Keratinocyte (primary cell): ENCODE measurements at regions not wholly inside any gene's neighbourhood (a gene's known extent, or its start where the extent isn't known, plus 50 kb on each side); places are given as distances from the start of the nearest gene placed in this dataset.

Experiments
- DNase-seq: peaks from one replicate; pipeline ENCODE4 v3.0.0-alpha.2; 2011; ENCODE audit warnings: low read depth, missing footprints, low spot score
- FAIRE-seq: peaks from 2 replicates; lab custom pipeline; 2011; peaks lifted over from hg19 to GRCh38; lab: Jason Lieb, UNC
- H2AFZ ChIP-seq: 2 replicates; pipeline ENCODE4 v1.6.0; 2012; ENCODE audit warnings: low read length, control low read depth, inconsistent platforms; ENCODE audit not compliant: control insufficient read depth
- H3K27ac ChIP-seq: 2 replicates; pipeline ENCODE4 v1.5.1; 2011; ENCODE audit warnings: low read length; ENCODE audit not compliant: control insufficient read depth, insufficient read depth
- H3K27me3 ChIP-seq: 3 replicates; pipeline ENCODE4 v1.6.0; 2011; ENCODE audit warnings: low read length; ENCODE audit not compliant: control insufficient read depth, insufficient read depth; ENCODE audit errors: extremely low read depth
- H3K36me3 ChIP-seq, 2 experiments: 2 replicates in 1 of 2; 3 replicates in 1 of 2; pipeline ENCODE4 v1.5.1; 2011; ENCODE audit warnings: low read length in 2 of 2, mild to moderate bottlenecking in 1 of 2; ENCODE audit not compliant: control insufficient read depth in 2 of 2, insufficient read depth in 2 of 2; ENCODE audit errors: extremely low read depth in 1 of 2
- H3K4me1 ChIP-seq: 3 replicates; pipeline ENCODE4 v1.5.1; 2011; ENCODE audit warnings: low read length; ENCODE audit not compliant: control insufficient read depth, insufficient read depth; ENCODE audit errors: extremely low read depth
- H3K4me2 ChIP-seq: 3 replicates; pipeline ENCODE4 v1.6.0; 2011; ENCODE audit warnings: low read depth, low read length; ENCODE audit not compliant: control insufficient read depth, insufficient read depth; ENCODE audit errors: extremely low read depth
- H3K4me3 ChIP-seq, 3 experiments: fragments of 200-600 bp in 1 of 3; sonication (generic) in 1 of 3; 2 replicates in 2 of 3; 3 replicates in 1 of 3; pipeline ENCODE4 v1.5.1; 2011 to 2016; ENCODE audit warnings: low read length in 3 of 3, mild to moderate bottlenecking in 3 of 3, control low read depth in 2 of 3, inconsistent platforms in 1 of 3, low read depth in 1 of 3, mixed read lengths in 1 of 3, mixed run types in 1 of 3, moderate library complexity in 1 of 3; ENCODE audit not compliant: control insufficient read depth in 2 of 3, insufficient read depth in 2 of 3; ENCODE audit errors: extremely low read depth in 1 of 3
- H3K79me2 ChIP-seq: 2 replicates; pipeline ENCODE4 v1.6.0; 2012; ENCODE audit warnings: low read length; ENCODE audit not compliant: control insufficient read depth, insufficient read depth
- H3K9ac ChIP-seq: 3 replicates; pipeline ENCODE4 v1.6.0; 2011; ENCODE audit warnings: low read length; ENCODE audit not compliant: control insufficient read depth, insufficient read depth; ENCODE audit errors: extremely low read depth
- H3K9me1 ChIP-seq: 3 replicates; pipeline ENCODE4 v1.6.0; 2011; ENCODE audit warnings: low read length; ENCODE audit not compliant: control insufficient read depth, insufficient read depth; ENCODE audit errors: extremely low read depth
- H3K9me3 ChIP-seq: 2 replicates; pipeline ENCODE4 v1.5.1; 2012; ENCODE audit warnings: low read depth, low read length; ENCODE audit not compliant: control insufficient read depth
- H4K20me1 ChIP-seq: 3 replicates; pipeline ENCODE4 v1.6.0; 2011; ENCODE audit warnings: low read length; ENCODE audit not compliant: control insufficient read depth, insufficient read depth; ENCODE audit errors: extremely low read depth
- EZH2 ChIP-seq: IDR thresholded peaks from one replicate; pipeline ENCODE4 v1.6.1; 2012; ENCODE audit warnings: inconsistent platforms, mild to moderate bottlenecking, low read length, moderate library complexity
- dilution Hi-C: fragments of 300-500 bp; cut with MboI; formaldehyde crosslinking; loops from one replicate; pipeline ENCODE4 v1.7.0; 2020; ENCODE audit warnings: low sequenced_read_pairs; ENCODE audit not compliant: extremely low pct_ligation_motif_present
- TF ChIP-seq, protein P1 (sequence below), 3 experiments: IDR thresholded peaks in 1 of 3; conservative IDR thresholded peaks in 1 of 3; optimal IDR thresholded peaks in 1 of 3; 2 replicates in 2 of 3; 3 replicates in 1 of 3; pipeline versions ENCODE3 to v1.5.1; 2011; ENCODE audit warnings: low read length in 3 of 3, mild to moderate bottlenecking in 3 of 3, moderate library complexity in 2 of 3, control low read depth in 1 of 3, inconsistent platforms in 1 of 3; ENCODE audit not compliant: insufficient read depth in 2 of 3; ENCODE audit errors: extremely low read depth in 1 of 3

GRCh38 chr14:86897224-86897623, 1095.8 kb downstream of the GALC start:
- dilution Hi-C loops, result no loop called here
- FAIRE-seq (no peak), DNase-seq (no peak)
- Histone ChIP-seq H3K4me2 (no peak overlapping the region), H3K4me3 (no peak overlapping the region), H3K9me3 (no peaks in the 10 kb centered on the region), H3K4me1 (no peaks in the 10 kb centered on the region), H3K9me1 (no peaks in the 10 kb centered on the region), H4K20me1 (no peaks in the 10 kb centered on the region), H2AFZ (no peak overlapping the region), H3K79me2 (no peaks in the 10 kb centered on the region), H3K27ac (no peak overlapping the region), H3K36me3 (no peaks in the 10 kb centered on the region), H3K9ac (no peak overlapping the region), H3K27me3 (no peaks in the 10 kb centered on the region)
- TF ChIP-seq EZH2, result no peak
- TF ChIP-seq, protein P1, sequence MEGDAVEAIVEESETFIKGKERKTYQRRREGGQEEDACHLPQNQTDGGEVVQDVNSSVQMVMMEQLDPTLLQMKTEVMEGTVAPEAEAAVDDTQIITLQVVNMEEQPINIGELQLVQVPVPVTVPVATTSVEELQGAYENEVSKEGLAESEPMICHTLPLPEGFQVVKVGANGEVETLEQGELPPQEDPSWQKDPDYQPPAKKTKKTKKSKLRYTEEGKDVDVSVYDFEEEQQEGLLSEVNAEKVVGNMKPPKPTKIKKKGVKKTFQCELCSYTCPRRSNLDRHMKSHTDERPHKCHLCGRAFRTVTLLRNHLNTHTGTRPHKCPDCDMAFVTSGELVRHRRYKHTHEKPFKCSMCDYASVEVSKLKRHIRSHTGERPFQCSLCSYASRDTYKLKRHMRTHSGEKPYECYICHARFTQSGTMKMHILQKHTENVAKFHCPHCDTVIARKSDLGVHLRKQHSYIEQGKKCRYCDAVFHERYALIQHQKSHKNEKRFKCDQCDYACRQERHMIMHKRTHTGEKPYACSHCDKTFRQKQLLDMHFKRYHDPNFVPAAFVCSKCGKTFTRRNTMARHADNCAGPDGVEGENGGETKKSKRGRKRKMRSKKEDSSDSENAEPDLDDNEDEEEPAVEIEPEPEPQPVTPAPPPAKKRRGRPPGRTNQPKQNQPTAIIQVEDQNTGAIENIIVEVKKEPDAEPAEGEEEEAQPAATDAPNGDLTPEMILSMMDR (optimal IDR thresholded peaks at IDR 0.05 in 1 of 3, IDR thresholded peaks at IDR 0.05 in 1 of 3, conservative IDR thresholded peaks at IDR 0.05 in 1 of 3; ENCODE audit: extremely low read depth in 1 of 3, insufficient read depth in 2 of 3, low read length in 3 of 3), result no peak

DNA sequence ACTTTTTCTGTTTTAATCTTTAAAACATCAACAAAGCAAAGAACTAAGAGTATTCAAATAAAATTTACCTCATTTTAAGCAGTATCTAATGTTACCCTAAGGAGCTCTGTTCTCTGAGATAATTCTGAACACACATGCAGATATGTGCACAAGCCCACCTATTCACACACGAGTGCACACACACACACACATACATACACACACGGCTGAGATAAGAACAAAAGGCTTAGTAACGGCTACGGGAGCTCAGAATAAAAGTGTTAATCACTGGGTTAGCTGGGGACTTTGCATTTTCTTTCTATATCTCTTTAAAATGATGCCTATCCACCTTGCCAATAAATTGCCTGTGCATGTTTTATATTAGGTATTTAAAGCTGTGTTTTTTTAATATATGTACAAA, 1096.3 kb downstream of the GALC start:
- Histone ChIP-seq H3K9me1 (no peaks in the 10 kb centered on the region), H2AFZ (no peak overlapping the region), H3K36me3 (no peaks in the 10 kb centered on the region), H4K20me1 (no peaks in the 10 kb centered on the region), H3K4me2 (no peak overlapping the region), H3K27ac (no peak overlapping the region), H3K79me2 (no peaks in the 10 kb centered on the region), H3K9ac (no peak overlapping the region), H3K4me1 (no peaks in the 10 kb centered on the region), H3K9me3 (no peaks in the 10 kb centered on the region), H3K4me3 (no peak overlapping the region), H3K27me3 (no peaks in the 10 kb centered on the region)
- no peak for DNase-seq
- no peak for FAIRE-seq
- TF ChIP-seq, protein P1 (optimal IDR thresholded peaks at IDR 0.05 in 1 of 3, IDR thresholded peaks at IDR 0.05 in 1 of 3, conservative IDR thresholded peaks at IDR 0.05 in 1 of 3; ENCODE audit: extremely low read depth in 1 of 3, insufficient read depth in 2 of 3, low read length in 3 of 3), result no peak
- no peak for TF ChIP-seq EZH2
- dilution Hi-C loops, result no loop called here
